HCT116 (cell line): ENCODE measurements at regions not wholly inside any gene's neighbourhood (a gene's known extent, or its start where the extent isn't known, plus 50 kb on each side); places are given as distances from the start of the nearest gene placed in this dataset.

ENCODE experiments used
- ATAC-seq: fragments of 200-7000 bp; cut with Tn5 transposase; 2 replicates; pipeline ENCODE4 v1.9.1; 2020; ENCODE audit warnings: mild to moderate bottlenecking, moderate library complexity
- BruUV-seq: library from RNA; stranded (reverse); fragments of 400-500 nt; replicated peaks from 2 replicates; lab custom pipeline; 2021; lab: Mats Ljungman, UMichigan
- CTCF ChIA-PET: fragments of 300-600 bp; sonication (Branson Sonifier 250); formaldehyde crosslinking; loops from one replicate; lab custom pipeline; 2021; ENCODE audit warnings: antibody characterized with exemption; lab: Charles Lee
- POLR2A ChIA-PET: fragments of 300-600, 350-600 bp; sonication (Branson Sonifier 250); formaldehyde crosslinking; loops from one replicate; lab custom pipeline; 2021; ENCODE audit warnings: antibody characterized with exemption; lab: Charles Lee
- RAD21 ChIA-PET, 2 experiments: fragments of 300-600 bp; sonication (Branson Sonifier 250); formaldehyde crosslinking; loops; one replicate each; lab custom pipeline; 2023; ENCODE audit warnings: low total read pairs in 2 of 2; ENCODE audit not compliant: uncharacterized antibody in 2 of 2, unreplicated experiment in 2 of 2, low non-redundant PET in 1 of 2; lab: Charles Lee
- DNase-seq: peaks from one replicate; pipeline ENCODE4 v3.0.0-alpha.2; 2010; ENCODE audit warnings: low read depth, low spot score
- H2AFZ ChIP-seq: fragments of 200-600 bp; shearing (Covaris generic), sonication (generic); 2 replicates; pipeline ENCODE4 v1.6.1; 2017; ENCODE audit warnings: low read depth, mixed run types, mixed read lengths, antibody characterized with exemption, low read length; ENCODE audit not compliant: poor library complexity, severe bottlenecking
- H3K27ac ChIP-seq: 2 replicates; pipeline ENCODE4 v1.5.1; 2012; ENCODE audit warnings: low read depth, low read length
- H3K27me3 ChIP-seq: fragments of 200-600 bp; sonication (generic); 2 replicates; pipeline ENCODE4 v1.6.1; 2016; ENCODE audit warnings: mixed run types, low read length, mixed read lengths; ENCODE audit not compliant: insufficient read depth
- H3K36me3 ChIP-seq, 2 experiments: fragments of 200-500 bp in 1 of 2; fragments of 200-600 bp in 1 of 2; sonication (Bioruptor generic) in 1 of 2; sonication (generic) in 1 of 2; 2 replicates each; pipeline versions ENCODE4 v1.5.1 to v1.6.1; 2014 to 2016; ENCODE audit warnings: low read length in 2 of 2, inconsistent platforms in 1 of 2, mixed read lengths in 1 of 2, mixed run types in 1 of 2; ENCODE audit not compliant: insufficient read depth in 2 of 2, control insufficient read depth in 1 of 2
- H3K4me1 ChIP-seq, 2 experiments: fragments of 200-600 bp in 1 of 2; sonication (generic) in 1 of 2; 2 replicates each; pipeline versions ENCODE4 v1.5.1 to v1.6.1; 2012 to 2017; ENCODE audit warnings: low read length in 2 of 2, inconsistent platforms in 1 of 2, mild to moderate bottlenecking in 1 of 2, mixed read lengths in 1 of 2, mixed run types in 1 of 2, moderate library complexity in 1 of 2; ENCODE audit not compliant: insufficient read depth in 2 of 2, control insufficient read depth in 1 of 2
- H3K4me2 ChIP-seq: fragments of 200-600 bp; sonication (generic); 2 replicates; pipeline ENCODE4 v1.6.1; 2017; ENCODE audit warnings: mixed run types, low read length, mixed read lengths
- H3K4me3 ChIP-seq, 2 experiments: fragments of 200-600 bp in 1 of 2; sonication (generic) in 1 of 2; replicated peaks in 1 of 2; 2 replicates each; pipeline ENCODE4 v1.5.1; 2011 to 2016; ENCODE audit warnings: low read length in 2 of 2, control low read depth in 1 of 2, low read depth in 1 of 2, mild to moderate bottlenecking in 1 of 2, mixed read lengths in 1 of 2, mixed run types in 1 of 2
- H3K79me2 ChIP-seq: fragments of 200-600 bp; sonication (generic); 2 replicates; pipeline ENCODE4 v1.6.1; 2017; ENCODE audit warnings: mild to moderate bottlenecking, mixed run types, low read length, moderate library complexity, mixed read lengths; ENCODE audit not compliant: insufficient read depth
- H3K9ac ChIP-seq: fragments of 200-600 bp; sonication (generic); 2 replicates; pipeline ENCODE4 v1.6.1; 2016; ENCODE audit warnings: low read length, mixed read lengths
- H3K9me2 ChIP-seq: fragments of 200-600 bp; sonication (generic), shearing (Covaris generic); 2 replicates; pipeline ENCODE4 v1.6.1; 2017; ENCODE audit warnings: mixed run types, mild to moderate bottlenecking, moderate library complexity; ENCODE audit not compliant: insufficient read depth
- H3K9me3 ChIP-seq, 2 experiments: fragments of 200-500 bp in 1 of 2; fragments of 200-600 bp in 1 of 2; sonication (Bioruptor generic) in 1 of 2; sonication (generic) in 1 of 2; 2 replicates each; pipeline ENCODE4 v1.6.1; 2014 to 2017; ENCODE audit warnings: low read length in 2 of 2, mixed read lengths in 2 of 2, inconsistent platforms in 1 of 2, low read depth in 1 of 2, mild to moderate bottlenecking in 1 of 2, mixed run types in 1 of 2, moderate library complexity in 1 of 2; ENCODE audit not compliant: control insufficient read depth in 1 of 2, insufficient read depth in 1 of 2
- H4K20me1 ChIP-seq: fragments of 200-600 bp; sonication (generic), shearing (Covaris generic); 2 replicates; pipeline ENCODE4 v1.6.1; 2017; ENCODE audit warnings: mixed run types, mild to moderate bottlenecking, moderate library complexity; ENCODE audit not compliant: insufficient read depth
- CEBPB ChIP-seq: IDR thresholded peaks from 2 replicates; pipeline ENCODE4 v1.6.1; 2012; ENCODE audit warnings: low read depth
- EGR1 ChIP-seq: IDR thresholded peaks from 2 replicates; pipeline ENCODE4 v1.6.1; 2012; ENCODE audit warnings: low read depth
- ELF1 ChIP-seq: IDR thresholded peaks from 2 replicates; pipeline ENCODE4 v1.6.1; 2012; ENCODE audit warnings: low read depth, borderline replicate concordance
- EZH2phosphoT487 ChIP-seq: fragments of 200-600 bp; IDR thresholded peaks from 2 replicates; pipeline ENCODE4 v1.6.1; 2018; ENCODE audit warnings: antibody characterized with exemption, borderline replicate concordance
- FOSL1 ChIP-seq: IDR thresholded peaks from 2 replicates; pipeline ENCODE4 v1.6.1; 2012; ENCODE audit warnings: low read depth
- POLR2A ChIP-seq: IDR thresholded peaks from 2 replicates; pipeline ENCODE4 v1.7.0; 2011; ENCODE audit warnings: borderline replicate concordance; ENCODE audit not compliant: insufficient read depth, insufficient read length; ENCODE audit errors: extremely low read depth
- POLR2AphosphoS5 ChIP-seq: IDR thresholded peaks from 2 replicates; pipeline ENCODE4 v1.6.1; 2011; ENCODE audit warnings: mild to moderate bottlenecking, low read depth, low read length, moderate library complexity
- RAD21 ChIP-seq: IDR thresholded peaks from 2 replicates; pipeline ENCODE4 v1.6.1; 2012; ENCODE audit warnings: low read depth, mild to moderate bottlenecking
- SP1 ChIP-seq: IDR thresholded peaks from 2 replicates; pipeline ENCODE4 v1.6.1; 2012; ENCODE audit warnings: low read depth
- YY1 ChIP-seq: IDR thresholded peaks from 2 replicates; pipeline ENCODE4 v1.6.1; 2011; ENCODE audit warnings: low read length, low read depth, moderate library complexity, mild to moderate bottlenecking; ENCODE audit not compliant: insufficient replicate concordance; ENCODE audit errors: extremely low read depth
- ZFX ChIP-seq: fragments of 450-650 bp; IDR thresholded peaks from 2 replicates; pipeline ENCODE4 v1.6.1; 2017
- ZNF274 ChIP-seq: fragments of 200-500 bp; sonication (Bioruptor generic); IDR thresholded peaks from 2 replicates; pipeline ENCODE4 v1.6.1; 2014; ENCODE audit warnings: mild to moderate bottlenecking, low read depth, low read length, inconsistent platforms
- intact Hi-C: fragments of 100-400 bp; cut with micrococcal nuclease; formaldehyde crosslinking; loops from 2 replicates; pipeline ENCODE4 v1.10.0; 2022
- TF ChIP-seq, protein P1 (sequence below): IDR thresholded peaks from 2 replicates; pipeline ENCODE4 v1.6.1; 2011; ENCODE audit warnings: mild to moderate bottlenecking, low read length, moderate library complexity; ENCODE audit not compliant: insufficient replicate concordance; ENCODE audit errors: extremely low read depth
- TF ChIP-seq, protein P2 (sequence below): IDR thresholded peaks from 2 replicates; pipeline ENCODE4 v1.6.1; 2012
- TF ChIP-seq, protein P3 (sequence below), 3 experiments: fragments of 200-600 bp in 1 of 3; sonication (generic) in 1 of 3; IDR thresholded peaks in 2 of 3; conservative IDR thresholded peaks in 1 of 3; 2 replicates each; pipeline ENCODE4 v1.5.1; 2012 to 2017; ENCODE audit warnings: low read depth in 2 of 3, low read length in 2 of 3, antibody characterized with exemption in 1 of 3, borderline replicate concordance in 1 of 3, control low read depth in 1 of 3, mild to moderate bottlenecking in 1 of 3, mixed read lengths in 1 of 3, mixed run types in 1 of 3, moderate library complexity in 1 of 3; ENCODE audit not compliant: insufficient read depth in 1 of 3
- TF ChIP-seq, protein P4 (sequence below): IDR thresholded peaks from 2 replicates; pipeline ENCODE4 v1.6.1; 2012; ENCODE audit warnings: low read depth

DNA sequence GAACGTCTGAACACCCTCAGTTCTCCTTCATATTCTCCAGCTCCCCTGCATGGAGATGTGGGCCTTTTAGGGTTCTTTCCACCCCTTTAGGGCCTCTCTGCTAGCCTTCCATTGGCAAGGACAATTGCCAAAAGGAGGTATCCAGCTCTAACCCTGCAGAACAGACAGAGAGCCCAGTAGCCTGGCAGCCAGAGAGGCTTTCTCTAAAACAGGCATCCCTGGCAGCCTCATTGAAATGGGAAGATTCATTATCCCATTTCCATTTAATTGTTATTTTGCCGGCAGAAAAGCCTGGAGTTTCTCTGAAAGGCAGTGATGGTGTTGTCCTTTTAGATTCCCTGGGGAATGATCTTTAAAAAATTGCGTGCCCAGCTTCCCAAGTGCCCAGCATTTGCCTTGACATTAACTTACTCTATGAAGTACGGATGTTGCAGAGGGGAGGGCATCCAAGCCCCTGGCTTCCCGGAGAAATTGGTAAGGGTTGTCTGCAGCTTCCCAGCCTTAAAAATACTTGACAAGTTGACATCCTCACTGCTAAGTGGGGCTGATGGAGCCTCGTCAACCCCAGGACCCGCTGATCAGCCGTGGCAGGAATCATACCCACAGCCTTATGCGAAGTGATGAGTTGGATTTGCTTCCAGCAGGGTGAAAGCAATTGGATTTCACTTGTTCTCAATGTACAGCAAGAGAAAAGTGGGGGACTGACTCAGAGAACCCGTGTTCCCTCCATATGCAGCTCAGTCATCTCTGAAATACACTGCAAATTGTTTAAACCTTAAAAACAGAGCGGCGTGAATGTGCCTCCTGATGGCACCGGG, 244.1 kb downstream of the CRLF2 start (continued):
- TF ChIP-seq, protein P1, sequence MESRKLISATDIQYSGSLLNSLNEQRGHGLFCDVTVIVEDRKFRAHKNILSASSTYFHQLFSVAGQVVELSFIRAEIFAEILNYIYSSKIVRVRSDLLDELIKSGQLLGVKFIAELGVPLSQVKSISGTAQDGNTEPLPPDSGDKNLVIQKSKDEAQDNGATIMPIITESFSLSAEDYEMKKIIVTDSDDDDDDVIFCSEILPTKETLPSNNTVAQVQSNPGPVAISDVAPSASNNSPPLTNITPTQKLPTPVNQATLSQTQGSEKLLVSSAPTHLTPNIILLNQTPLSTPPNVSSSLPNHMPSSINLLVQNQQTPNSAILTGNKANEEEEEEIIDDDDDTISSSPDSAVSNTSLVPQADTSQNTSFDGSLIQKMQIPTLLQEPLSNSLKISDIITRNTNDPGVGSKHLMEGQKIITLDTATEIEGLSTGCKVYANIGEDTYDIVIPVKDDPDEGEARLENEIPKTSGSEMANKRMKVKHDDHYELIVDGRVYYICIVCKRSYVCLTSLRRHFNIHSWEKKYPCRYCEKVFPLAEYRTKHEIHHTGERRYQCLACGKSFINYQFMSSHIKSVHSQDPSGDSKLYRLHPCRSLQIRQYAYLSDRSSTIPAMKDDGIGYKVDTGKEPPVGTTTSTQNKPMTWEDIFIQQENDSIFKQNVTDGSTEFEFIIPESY = no peak
- TF ChIP-seq EZH2phosphoT487 = no peak
- no peak for TF ChIP-seq FOSL1
- no peak for TF ChIP-seq CEBPB
- no peak for TF ChIP-seq SP1
- no peak for TF ChIP-seq ZFX
- no peak for TF ChIP-seq YY1

DNA sequence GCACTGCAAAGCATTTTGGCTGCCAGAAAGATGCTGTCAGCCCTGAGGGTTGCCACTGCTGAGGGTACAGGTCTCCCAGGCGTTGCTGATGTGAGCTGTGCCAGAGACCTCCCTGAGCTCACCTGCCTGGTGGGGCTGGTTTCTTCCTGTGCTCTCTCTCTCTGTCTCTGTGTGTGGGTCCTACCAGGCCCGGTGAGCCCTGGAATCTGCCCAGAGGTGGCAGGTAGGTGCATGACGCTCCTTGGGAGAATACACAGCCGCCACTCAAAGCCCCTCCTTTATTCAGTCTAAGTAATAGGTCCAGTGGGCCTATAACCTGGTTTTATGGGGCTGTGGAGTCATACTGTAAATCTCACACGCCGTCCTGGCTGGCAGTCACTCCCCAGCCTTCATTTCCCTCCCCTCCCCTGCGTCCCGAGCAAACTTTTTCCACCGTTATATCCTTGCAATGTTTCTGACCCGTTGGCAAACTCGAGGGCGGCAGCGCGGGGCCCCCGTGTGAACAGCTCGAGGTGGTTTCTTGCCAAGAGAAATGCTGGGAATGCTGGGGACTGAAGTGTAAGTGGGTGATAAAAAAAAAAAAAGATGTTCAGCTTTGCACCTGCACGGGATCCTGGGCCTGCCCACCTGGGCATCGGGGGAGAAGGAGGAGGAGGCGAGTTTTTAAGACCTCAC, 245.9 kb downstream of the CRLF2 start:
- ATAC-seq (no peak), DNase-seq (no peak)
- H3K4me2 ChIP-seq = no peak overlapping the region
- no TSS peak for BruUV-seq
- POLR2A ChIA-PET = no interaction called here
- no peaks in the 10 kb centered on the region for H3K9me3 ChIP-seq
- H3K4me1 ChIP-seq = no peaks in the 10 kb centered on the region
- no peak overlapping the region for H3K27ac ChIP-seq
- intact Hi-C loops = no loop called here
- no peaks in the 10 kb centered on the region for H3K36me3 ChIP-seq
- H3K9me2 ChIP-seq = no peaks in the 10 kb centered on the region
- H4K20me1 ChIP-seq = no peaks in the 10 kb centered on the region
- H3K27me3 ChIP-seq = no peaks in the 10 kb centered on the region
- CTCF ChIA-PET = no interaction called here
- H3K4me3 ChIP-seq = no peak overlapping the region
- no peak overlapping the region for H2AFZ ChIP-seq
- no peak overlapping the region for H3K9ac ChIP-seq
- H3K79me2 ChIP-seq = no peaks in the 10 kb centered on the region
- RAD21 ChIA-PET = no interaction called here
- TF ChIP-seq CEBPB (no peak), ZNF274 (no peak), POLR2A (no peak), EGR1 (no peak), POLR2AphosphoS5 (no peak), RAD21 (no peak), YY1 (no peak), ELF1 (no peak), FOSL1 (no peak)
- TF ChIP-seq, protein P2, sequence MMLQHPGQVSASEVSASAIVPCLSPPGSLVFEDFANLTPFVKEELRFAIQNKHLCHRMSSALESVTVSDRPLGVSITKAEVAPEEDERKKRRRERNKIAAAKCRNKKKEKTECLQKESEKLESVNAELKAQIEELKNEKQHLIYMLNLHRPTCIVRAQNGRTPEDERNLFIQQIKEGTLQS = no peak
- TF ChIP-seq, protein P3, sequence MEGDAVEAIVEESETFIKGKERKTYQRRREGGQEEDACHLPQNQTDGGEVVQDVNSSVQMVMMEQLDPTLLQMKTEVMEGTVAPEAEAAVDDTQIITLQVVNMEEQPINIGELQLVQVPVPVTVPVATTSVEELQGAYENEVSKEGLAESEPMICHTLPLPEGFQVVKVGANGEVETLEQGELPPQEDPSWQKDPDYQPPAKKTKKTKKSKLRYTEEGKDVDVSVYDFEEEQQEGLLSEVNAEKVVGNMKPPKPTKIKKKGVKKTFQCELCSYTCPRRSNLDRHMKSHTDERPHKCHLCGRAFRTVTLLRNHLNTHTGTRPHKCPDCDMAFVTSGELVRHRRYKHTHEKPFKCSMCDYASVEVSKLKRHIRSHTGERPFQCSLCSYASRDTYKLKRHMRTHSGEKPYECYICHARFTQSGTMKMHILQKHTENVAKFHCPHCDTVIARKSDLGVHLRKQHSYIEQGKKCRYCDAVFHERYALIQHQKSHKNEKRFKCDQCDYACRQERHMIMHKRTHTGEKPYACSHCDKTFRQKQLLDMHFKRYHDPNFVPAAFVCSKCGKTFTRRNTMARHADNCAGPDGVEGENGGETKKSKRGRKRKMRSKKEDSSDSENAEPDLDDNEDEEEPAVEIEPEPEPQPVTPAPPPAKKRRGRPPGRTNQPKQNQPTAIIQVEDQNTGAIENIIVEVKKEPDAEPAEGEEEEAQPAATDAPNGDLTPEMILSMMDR (IDR thresholded peaks at IDR 0.05 in 2 of 3, conservative IDR thresholded peaks at IDR 0.05 in 1 of 3; ENCODE audit: borderline replicate concordance in 1 of 3, insufficient read depth in 1 of 3, low read depth in 2 of 3, low read length in 2 of 3) = no peak
- TF ChIP-seq, protein P4, sequence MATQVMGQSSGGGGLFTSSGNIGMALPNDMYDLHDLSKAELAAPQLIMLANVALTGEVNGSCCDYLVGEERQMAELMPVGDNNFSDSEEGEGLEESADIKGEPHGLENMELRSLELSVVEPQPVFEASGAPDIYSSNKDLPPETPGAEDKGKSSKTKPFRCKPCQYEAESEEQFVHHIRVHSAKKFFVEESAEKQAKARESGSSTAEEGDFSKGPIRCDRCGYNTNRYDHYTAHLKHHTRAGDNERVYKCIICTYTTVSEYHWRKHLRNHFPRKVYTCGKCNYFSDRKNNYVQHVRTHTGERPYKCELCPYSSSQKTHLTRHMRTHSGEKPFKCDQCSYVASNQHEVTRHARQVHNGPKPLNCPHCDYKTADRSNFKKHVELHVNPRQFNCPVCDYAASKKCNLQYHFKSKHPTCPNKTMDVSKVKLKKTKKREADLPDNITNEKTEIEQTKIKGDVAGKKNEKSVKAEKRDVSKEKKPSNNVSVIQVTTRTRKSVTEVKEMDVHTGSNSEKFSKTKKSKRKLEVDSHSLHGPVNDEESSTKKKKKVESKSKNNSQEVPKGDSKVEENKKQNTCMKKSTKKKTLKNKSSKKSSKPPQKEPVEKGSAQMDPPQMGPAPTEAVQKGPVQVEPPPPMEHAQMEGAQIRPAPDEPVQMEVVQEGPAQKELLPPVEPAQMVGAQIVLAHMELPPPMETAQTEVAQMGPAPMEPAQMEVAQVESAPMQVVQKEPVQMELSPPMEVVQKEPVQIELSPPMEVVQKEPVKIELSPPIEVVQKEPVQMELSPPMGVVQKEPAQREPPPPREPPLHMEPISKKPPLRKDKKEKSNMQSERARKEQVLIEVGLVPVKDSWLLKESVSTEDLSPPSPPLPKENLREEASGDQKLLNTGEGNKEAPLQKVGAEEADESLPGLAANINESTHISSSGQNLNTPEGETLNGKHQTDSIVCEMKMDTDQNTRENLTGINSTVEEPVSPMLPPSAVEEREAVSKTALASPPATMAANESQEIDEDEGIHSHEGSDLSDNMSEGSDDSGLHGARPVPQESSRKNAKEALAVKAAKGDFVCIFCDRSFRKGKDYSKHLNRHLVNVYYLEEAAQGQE = no peak
